Fibroblast of skin of back (primary cell): ENCODE measurements at regions not wholly inside any gene's neighbourhood (a gene's known extent, or its start where the extent isn't known, plus 50 kb on each side); places are given as distances from the start of the nearest gene placed in this dataset.
"Not testable (repeated sequence)": the region's sequence is repeated elsewhere in the genome, so short reads cannot be mapped to it uniquely, and the experiment has no call there.

Experiments used
- DNase-seq: peaks from one replicate; pipeline ENCODE4 v3.0.0-alpha.2; 2013

DNA sequence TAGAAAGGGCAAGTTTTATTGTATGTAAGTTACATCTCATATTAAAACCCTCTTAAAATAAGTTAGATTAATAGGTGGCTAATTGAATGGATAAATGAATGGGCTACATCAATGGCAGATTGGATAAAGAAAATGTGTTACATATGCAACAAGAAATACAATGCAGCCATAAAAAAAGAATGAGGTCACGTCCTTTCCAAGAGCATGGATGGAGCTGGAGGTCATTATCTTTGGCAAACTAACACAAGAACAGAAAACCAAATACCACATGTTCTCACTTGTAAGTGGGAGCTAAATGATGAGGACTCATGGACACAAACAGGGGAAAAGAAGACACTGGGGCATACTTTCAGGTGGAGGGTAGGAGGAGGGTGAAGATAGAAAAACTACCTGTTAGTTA, 182.2 kb upstream of the GNAI1 start:
- no peak for DNase-seq

GRCh38 chr7:79951415-79951814, 183.2 kb upstream of the GNAI1 start:
- no peak for DNase-seq

DNA sequence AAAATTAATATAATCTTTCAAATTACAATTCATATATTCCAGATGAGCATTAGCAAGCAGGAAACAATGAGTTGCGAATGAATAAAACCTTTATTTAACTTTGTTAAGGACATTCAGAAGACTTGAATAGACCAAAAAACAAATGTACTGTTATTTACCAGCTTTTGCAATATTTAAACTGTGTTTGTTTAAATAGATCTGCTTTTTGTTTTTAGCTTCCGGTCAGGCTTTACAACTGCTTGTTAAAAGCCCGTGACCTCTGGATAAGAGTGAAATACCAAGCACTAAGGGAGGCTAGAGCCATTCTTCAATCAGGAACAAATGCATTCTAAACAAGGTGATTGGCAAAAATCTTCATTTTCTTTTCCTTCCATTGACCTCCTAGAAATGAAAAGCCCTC, 184.9 kb upstream of the GNAI1 start:
- no peak for DNase-seq

DNA sequence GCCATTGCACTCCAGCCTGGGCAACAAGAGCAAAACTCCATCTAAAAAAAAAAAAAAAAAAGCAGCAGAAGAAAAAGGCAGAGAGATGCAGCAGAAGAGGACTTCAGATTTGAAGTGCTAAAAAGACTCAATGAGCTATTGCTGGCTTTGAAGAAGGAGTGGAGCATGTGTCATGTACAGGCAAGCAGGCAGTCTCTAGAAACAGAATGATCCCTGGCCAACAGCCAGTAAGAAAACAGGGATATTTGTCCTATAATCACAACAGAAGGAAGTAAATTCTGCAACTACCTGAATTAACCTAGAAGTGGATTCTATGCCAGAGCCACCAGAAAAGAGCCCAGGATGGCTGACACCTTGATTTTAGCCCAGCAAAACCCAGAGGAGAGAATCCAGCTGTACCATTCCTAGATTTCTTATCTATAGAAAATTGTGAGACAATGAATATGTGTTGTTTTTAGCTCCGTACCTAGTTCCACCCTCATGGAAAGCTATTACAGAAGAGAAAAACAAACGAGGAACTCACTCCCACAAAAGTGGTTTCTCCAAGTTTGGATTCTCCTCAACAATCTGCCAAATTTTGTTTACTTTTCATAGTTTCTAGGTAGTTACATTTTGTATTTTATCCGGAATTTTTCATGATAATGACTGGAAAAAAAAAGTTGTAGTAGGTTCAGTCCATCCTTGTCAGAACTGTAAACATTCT, 198.2 kb upstream of the GNAI1 start:
- no peak for DNase-seq

DNA sequence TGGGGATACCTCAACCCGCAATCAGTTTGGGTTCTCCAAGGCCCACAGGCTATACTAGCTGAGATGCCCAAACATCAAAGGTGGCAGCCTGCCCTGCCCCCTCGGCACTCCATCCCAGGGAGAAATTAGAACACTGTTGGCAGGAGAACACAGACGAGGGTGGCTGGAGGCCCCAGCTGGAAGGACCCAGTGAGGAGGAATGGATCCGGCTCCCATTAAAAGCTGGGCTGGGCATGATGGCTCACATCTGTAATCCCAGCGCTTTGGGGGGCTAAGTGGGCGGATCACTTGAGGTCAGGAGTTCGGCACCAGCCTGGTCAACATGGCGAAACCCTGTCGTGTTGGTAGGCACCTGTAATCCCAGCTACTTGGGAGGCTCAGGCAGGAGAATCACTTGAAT, 199.9 kb upstream of the GNAI1 start:
- no peak for DNase-seq

DNA sequence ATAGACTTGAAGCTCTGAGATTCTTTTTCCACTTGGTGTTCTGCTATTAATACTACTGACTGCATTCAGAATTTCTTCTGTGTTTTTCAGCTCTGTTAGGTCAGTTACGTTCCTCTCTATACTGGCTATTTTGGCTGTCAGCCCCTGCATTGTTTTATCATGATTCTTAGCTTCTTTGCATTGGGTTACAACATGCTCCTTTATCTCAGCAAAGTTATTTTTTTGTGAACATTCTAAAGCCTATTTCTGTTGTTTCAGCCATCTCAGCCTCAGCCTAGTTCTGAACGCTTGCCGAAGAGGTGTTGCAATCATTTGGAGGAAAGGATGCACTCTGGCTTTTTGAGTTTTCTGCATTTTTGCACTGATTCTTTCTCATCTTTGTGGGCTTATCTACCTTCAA, 201.5 kb upstream of the GNAI1 start:
- DNase-seq, result peak; percentile 28

DNA sequence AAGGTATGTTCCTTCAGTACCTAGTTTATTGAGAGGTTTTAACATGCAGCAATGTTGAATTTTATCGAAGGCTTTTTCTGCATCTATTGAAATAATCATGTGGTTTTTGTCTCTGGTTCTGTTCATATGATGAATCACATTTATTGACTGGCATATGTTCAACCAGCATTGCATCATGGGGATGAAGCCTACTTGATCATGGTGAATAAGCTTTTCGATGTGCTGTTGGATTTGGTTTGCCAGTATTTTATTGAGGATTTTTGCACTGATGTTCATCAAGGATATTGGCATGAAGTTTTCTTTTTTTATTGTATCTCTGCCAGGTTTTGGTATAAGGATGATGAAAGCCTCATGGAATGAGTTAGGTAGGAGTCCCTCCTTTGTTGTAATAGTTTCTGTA, 204.0 kb upstream of the GNAI1 start:
- no peak for DNase-seq

GRCh38 chr7:79927116-79927515, 207.5 kb upstream of the GNAI1 start:
- peak; percentile 4 for DNase-seq

DNA sequence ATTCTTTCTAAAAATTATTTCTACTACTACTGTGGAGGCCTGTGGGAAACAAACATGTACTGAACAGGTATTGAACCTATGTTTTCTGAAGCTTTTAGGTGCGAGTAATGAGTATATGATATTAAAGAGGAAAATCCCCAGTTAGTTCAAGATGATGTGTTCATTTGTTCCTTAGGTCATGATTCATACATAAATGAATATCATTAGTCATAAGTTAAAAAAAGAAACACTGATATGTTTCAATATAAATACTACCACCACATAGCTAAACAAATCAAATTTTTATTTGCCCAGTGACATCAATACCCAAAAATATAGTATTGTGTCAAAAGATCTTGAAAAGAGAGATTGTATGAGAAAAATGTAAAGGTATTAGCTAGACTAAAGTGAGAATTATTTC, 210.7 kb upstream of the GNAI1 start:
- DNase-seq, result peak; percentile 45

- DNase-seq, result no peak
Measured at GRCh38 chr7:79922894-79923293, 211.7 kb upstream of the GNAI1 start.

DNA sequence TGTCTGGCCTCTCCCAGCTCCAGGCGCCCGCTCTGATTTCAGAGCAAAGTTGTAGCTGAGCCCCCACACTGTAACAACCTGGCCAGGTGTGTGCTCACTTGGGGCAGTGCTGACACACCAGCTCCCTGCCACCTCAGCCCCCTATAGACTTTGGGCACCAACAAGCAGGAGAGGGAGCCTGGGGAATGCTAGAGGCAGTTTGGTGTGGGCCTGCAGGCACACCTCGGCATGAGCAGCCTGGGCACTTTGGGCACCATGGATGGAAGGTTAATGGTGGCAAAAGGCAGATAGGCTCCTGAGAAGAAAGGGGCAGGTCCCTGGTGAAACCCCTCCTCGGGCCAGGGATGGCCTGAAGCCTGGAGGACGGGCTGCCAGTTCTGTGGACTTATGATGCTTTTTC, 212.7 kb upstream of the GNAI1 start:
- no peak for DNase-seq

DNA sequence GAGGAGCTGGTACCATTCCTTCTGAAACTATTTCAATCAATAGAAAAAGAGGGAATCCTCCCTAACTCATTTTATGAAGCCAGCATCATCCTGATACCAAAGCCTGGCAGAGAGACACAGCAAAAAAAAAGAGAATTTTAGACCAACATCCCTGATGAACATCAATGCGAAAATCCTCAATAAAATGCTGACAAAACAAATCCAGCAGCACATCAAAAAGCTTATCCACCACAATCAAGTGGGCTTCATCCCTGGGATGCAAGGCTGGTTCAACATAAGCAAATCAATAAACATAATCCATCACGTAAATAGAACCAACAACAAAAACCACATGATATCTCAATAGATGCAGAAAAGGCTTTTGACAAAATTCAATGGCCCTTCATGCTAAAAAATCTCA, 216.0 kb upstream of the GNAI1 start:
- DNase-seq, result not testable (repeated sequence)

DNA sequence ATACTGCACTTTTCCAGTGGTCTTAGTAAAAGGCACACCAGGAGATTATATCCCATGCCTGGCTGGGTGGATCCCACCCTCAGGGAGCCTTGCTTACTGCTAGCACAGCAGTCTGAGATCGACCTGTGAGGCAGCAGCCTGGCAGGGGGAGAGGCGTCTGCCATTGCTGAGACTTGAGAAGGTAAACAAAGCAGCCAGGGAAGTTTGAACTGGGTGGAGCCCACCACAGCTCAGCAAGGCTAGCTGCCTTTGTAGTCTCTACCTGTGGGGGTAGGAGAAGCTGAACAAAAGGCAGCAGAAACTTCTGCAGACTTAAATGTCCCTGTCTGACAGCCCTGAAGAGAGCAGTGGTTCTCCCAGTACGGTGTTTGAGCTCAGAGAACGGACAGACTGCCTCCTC, 219.3 kb upstream of the GNAI1 start:
- DNase-seq, result not testable (repeated sequence)

DNA sequence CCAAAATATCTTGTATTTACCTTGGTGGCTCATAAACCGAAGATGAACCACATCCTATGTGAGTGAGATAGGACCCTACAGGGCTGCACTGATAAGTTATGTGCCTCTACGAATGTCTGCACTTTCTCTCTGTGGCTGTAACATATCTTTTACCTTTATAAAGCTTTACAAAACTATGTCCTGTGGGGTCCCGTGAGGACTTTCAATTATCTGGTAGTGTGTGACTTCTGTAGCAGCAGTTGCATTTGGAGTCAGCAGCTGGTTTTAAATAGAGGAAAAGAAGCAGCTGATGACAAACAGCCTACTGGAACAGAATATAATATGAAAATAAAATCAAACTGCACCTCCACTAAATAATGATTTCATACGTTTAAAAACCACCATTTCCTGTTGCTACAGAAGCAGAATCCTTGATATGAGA, 222.4 kb upstream of the GNAI1 start:
- DNase-seq, result no peak

GRCh38 chr7:79911420-79911819, 223.2 kb upstream of the GNAI1 start:
- DNase-seq, result no peak

GRCh38 chr7:79909176-79909575, 225.5 kb upstream of the GNAI1 start:
- no peak for DNase-seq

DNA sequence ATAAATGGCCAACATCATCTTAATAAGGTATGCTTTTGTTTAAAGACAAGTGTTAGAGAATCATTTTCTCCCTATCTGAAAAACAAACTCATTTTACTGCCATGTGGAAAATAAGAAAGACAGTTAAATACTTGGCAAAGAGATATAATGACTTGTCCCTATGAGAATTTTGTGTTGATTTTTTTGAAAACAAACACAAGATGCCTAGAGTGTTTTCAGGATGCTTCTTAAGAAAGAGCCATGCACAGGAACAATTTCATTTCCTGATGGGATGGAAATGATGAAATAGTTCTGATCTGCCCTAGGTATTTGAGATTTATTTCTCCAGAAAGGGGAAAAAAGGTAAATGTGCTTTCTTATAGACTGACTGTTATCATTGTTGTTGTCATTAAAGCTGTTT, 237.5 kb upstream of the GNAI1 start:
- no peak for DNase-seq

- peak; percentile 30 for DNase-seq
Measured at GRCh38 chr7:79893991-79894390, 240.6 kb upstream of the GNAI1 start.

GRCh38 chr7:79882922-79883321, 251.7 kb upstream of the GNAI1 start:
- no peak for DNase-seq

DNA sequence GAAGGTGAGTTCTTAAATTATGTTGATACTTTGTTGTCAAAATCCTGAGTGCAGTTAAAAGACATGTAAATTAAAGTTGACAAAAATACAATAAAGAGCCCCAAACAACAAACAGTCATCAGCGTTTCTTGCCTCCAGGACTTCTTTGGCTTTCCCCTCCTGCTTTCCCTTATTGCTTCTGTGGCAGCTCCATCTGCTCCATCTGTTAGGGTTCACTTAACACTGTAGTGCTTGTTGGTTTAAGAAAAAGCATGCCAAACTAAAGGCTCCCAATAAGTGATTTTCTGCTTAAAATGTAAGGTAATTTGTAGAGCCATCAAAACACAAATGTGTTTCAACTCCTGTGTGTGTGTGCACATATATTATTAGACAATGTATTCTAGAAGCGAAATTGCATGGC, 254.3 kb upstream of the GNAI1 start:
- no peak for DNase-seq

- peak; percentile 5 for DNase-seq
Measured at GRCh38 chr7:79877874-79878465, 256.7 kb upstream of the GNAI1 start.

- peak; percentile 64 for DNase-seq
Measured at GRCh38 chr7:79876848-79877252, 257.8 kb upstream of the GNAI1 start.

- DNase-seq, result no peak
Measured at GRCh38 chr7:79874797-79875196, 259.8 kb upstream of the GNAI1 start.

DNA sequence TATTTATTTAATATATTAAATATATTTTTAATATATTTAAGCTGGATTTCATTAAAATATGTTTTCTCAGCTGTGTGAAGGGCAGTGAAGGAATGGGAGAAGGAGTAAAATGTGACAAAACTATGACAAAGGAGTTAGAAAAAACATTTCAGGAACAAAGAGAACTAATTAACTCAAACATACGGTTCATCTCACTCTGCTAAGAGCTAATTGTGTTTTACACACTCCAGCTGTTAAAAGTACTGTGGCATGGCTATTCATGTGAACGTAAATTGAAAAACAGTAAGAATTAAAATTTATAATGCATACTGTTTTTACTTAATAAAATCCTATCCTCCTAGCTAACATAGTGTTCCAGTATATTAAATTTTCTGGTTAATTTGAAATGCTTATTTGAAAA, 262.5 kb upstream of the GNAI1 start:
- no peak for DNase-seq

- no peak for DNase-seq
Measured at GRCh38 chr7:79868010-79868409, 266.6 kb upstream of the GNAI1 start.
